NCI-H526 (cell line): ENCODE measurements at regions not wholly inside any gene's neighbourhood (a gene's known extent, or its start where the extent isn't known, plus 50 kb on each side); places are given as distances from the start of the nearest gene placed in this dataset.
"Not testable (repeated sequence)": the region's sequence is repeated elsewhere in the genome, so short reads cannot be mapped to it uniquely, and the experiment has no call there.

Experiments
- DNase-seq, 2 experiments: peaks; one replicate each; lab custom pipeline; 2025; lab: John Stamatoyannopoulos, UW

DNA sequence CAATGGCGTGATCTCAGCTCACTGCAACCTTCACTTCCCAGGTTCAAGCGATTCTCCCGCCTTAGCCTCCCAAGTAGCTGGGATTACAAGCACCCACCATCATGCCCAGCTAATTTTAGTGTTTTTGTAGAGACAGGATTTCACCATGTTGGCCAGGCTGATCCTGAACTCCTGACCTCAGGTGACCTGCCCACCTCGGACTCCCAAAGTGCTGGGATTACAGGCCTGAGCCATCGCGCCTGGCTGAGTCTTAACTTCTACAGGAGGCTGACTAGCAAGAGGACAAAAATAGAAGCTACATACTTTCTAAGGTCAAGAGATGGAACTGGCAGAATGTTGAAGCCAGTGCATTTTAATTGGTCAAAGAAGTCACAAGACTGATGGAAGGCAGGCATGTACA, 2296.2 kb upstream of the RAG2 start:
- DNase-seq: not testable (repeated sequence)

DNA sequence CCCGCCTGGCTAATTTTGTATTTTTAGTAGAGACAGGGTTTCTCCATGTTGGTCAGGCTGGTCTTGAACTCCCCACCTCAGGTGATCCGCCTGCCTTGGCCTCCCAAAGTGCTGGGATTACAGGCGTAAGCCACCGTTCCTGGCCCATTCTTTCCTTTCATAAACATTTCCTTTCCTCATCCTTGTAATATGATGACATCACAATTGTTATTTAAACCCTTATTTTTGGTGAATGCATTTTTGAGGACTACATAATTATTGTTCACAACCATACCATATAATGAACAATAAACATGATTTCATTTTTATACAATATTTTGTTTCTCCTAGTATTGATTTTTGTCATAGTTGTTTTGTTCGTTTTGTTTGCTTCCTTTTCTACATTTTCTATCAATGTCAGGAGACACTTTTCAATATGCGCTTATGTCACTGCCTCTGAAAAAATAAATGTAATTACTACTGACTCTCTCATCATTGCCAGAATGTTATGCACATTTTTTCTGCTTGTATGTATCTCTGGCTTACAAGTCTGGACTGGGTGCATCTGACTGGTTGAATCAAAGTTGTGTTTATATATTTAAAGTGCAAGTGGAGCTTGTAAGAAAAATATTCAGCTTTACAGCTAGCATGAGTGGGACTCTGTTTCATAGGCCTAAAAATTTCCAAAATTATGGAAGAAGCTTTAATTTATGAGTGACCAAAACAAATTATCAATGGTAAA, 2286.3 kb upstream of the RAG2 start:
- DNase-seq: no peak

DNA sequence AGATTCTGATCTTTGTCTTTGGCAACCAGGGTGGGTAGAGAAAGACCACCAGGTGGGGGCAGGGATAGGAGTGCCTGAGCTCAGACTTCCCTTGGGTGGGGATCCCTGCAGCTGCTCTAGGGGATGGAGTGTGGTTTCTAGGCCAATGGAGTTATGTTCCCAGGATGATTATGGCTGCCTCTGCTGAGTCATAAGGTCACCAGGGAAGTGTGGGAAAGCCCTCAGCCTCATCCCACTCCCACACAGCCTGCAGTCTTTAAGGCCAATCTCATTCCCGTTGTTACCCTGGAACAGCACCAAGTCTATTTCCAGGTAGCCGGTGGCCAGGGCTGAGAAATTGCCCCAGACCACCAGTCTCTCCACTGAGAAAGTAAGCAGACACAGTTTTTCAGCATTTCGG, 2269.3 kb upstream of the RAG2 start:
- DNase-seq: no peak

DNA sequence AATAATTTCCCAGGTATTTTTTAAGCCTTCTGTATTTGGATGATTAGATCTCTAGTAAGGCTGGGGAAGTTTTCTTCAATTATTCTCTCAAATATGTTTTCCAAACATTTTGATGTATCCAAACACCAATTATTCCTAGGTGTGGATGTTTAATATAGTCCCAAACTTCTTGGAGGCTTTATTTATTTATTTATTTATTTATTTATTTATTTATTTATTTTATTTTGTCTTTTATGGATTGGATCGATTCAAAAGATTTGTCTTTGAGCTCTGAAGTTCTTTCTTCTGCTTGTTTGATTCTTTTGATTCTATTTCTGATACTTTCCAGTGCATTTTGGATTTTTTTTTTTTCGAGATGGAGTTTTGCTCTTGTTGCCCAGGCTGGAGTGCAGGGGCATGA, 2267.9 kb upstream of the RAG2 start:
- no peak for DNase-seq

DNA sequence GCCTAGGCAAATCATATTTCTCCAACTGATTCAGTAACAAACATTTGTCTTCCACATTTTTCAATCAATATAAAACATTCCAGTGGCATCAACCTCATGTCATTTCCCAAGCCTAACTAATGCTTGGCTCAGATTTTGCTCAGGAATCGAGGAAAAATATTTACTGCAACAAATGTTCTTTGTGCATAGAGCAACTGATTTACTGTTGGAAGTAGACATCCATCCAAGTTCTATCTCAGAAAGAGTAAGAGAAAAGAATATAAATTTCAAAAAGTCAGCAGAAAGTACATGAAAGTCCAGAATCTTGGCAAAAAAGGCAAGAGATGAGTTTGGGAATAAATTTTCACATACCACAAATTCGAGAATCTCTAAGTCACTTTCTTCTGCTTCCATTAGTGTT, 2245.0 kb upstream of the RAG2 start:
- DNase-seq: no peak

DNA sequence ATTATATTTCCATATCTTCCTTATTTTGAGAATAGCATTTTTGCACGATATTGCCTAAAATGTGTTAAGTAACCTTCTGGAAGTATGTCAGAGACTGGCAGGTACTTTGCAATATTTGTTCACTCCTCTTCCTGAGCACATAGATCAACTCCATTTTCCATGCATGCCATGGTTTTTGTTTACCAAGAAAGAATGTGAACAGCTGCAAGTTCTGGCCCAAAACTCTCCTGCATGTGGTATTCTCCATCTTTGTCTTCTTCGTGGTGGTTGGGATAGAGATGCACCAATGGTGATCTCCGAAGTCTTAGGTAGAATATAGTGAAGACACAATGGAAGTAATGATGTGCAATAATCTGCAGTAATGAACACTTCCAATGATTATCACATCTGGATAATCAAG, 2241.0 kb upstream of the RAG2 start:
- DNase-seq: no peak

DNA sequence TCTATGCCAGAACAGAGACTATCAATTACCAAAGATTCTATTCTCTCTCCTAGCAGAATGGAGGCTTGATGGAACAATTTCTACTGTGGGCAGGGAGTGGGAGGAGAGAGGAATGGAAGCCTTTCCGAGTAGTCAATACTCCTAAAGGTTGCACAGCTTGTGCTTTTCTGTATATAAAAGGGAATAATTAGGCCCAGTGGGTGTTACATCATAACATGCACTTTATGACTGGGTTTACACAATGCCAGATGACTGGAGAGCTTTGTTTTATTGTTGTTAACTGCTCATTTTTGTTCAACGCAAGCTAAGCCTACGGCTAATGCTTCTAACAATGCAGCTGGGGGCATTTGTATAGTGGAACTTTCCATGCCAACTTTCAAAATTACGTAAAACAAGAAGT, 2237.9 kb upstream of the RAG2 start:
- DNase-seq: no peak

DNA sequence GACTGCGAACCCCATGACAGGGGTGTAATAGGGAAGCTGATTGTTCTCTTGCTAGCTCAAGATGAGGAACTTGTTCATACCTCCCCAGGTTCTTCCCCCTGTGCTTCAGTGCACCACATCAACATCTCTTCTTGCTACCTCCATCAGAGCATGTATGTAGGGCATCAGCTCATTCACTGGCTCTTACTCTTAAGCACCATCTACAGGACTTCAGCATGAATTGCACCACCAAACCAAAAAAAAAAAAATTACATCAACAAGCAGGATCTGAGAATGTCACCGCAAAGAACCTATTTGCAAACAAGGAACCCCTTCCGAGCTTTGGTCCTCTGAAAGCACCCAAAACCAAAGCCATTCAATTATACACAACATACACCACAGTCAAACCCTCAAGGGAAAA, 2226.5 kb upstream of the RAG2 start:
- DNase-seq: peak in 1 of 2 experiments; percentile 31

DNA sequence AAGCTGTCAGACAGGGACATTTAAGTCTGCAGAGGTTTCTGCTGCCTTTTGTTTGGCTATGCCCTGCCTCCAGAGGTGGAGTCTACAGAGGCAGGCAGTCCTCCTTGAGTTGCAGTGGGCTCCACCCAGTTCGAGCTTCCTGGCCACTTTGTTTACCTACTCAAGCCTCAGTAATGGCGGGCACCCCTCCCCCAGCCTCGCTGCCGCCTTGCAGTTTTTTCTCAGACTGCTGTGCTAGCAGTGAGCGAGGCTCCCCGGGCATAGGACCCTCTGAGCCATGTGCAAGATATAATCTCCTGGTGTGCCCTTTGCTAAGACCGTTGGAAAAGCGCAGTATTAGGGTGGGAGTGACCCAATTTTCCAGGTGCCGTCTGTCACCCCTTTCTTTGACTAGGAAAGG, 2223.8 kb upstream of the RAG2 start:
- not testable (repeated sequence) for DNase-seq

DNA sequence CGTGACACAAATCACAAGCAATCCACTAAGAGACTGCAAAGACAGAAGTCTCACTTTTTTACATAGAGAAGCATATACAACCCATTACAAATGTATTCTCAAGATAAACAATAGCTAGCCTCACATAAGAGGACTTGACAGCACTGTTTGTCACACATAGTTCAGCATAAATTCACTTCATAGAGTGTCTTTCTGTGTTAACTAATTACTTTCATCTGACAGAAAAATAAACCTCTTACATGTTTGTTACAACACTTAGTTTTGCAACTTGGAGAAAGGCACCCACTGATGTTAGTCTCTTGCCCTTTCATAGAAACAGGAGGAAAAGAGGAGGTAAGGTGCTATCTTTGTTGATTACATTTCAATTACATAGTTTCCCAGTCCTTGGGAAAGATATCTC, 2221.9 kb upstream of the RAG2 start:
- DNase-seq: no peak

DNA sequence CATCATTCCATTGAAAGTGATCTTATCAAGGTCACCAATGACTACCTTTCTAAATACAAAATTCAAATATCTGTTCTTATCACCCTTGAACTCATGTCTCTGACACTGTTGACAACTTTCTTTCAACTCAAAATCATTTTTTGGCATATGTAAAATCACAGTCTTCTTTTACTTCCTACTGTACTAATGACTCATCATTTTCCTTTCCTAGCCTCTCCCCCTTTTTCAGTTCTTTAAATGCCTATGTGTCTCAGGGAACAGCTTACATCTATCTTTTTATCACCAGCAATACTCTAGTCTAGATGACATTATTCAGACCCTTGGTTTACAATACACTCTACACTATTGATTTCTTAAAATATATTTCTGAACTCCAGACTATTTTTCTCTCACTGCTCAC, 2220.7 kb upstream of the RAG2 start:
- no peak for DNase-seq

DNA sequence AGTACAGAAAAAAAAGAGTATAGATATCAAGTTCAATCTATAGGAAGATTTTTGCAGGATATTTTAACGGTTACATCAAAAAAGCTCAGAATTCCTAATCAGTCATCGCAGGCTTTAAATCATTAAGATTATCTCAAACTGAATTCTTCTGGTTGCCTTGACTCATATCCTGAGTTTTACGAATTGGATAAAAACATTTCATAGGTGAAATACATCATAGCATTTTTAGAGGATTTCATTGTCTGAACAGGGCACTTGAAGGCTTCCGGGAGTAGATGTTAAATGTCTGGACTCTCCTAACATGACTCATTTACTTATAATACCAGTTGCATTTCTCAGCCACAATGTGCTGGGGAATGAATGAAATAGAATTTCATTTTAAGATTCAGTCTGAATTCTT, 2216.6 kb upstream of the RAG2 start:
- no peak for DNase-seq

DNA sequence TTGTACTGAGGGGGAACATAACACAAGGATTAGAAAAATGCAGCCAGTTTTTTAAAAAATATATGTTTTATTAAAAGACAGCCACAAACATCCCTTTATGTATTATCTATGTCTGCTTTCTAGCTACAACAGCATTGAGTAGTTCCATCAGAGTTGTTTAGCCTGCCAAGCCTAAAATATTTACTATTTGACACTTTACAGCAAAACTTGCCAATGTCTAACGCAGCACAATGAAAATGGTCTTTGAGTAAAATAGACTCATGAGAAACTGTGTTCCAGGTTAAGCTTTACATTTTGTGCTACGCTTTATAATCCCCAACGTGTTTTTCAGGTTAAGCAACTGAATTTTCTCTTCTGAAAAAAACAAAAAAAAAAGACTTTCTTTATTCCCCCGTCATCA, 2211.5 kb upstream of the RAG2 start:
- no peak for DNase-seq

DNA sequence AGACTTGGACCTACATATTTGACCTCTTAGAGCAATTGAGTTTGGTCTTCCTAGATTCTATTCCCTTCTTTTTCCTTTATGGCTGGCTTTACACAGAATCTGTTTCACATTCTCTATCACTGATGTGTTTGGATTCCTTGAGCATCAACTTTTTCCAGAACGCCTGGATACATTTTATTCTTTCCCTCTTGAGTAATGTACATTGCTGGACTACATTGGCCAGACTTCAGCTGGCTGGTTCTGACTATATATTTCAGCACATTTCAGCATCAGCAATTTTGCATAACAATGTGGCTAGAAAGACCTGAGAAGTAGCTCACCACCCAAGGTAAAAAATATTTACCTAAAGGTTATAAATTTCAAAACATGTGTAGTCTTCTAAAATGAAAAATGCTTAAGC, 2198.2 kb upstream of the RAG2 start:
- DNase-seq: no peak

DNA sequence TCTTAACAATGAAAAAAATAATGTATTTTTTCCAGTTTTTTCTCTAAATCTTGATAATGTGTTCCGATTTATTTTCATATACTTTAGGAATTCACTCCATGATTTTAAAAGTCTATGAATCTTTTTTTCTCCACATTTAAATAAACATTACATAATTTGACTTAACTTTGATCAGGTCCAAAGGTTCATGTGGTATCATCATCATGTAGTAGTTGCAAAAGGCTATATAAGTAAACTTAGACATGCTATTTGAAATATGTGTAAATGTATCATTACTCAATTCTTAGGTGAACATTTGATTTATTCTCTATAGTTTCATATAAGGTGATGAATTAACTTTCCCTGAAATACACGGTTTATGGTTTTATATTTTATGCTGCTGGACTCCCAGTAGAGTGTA, 2197.0 kb upstream of the RAG2 start:
- no peak for DNase-seq

DNA sequence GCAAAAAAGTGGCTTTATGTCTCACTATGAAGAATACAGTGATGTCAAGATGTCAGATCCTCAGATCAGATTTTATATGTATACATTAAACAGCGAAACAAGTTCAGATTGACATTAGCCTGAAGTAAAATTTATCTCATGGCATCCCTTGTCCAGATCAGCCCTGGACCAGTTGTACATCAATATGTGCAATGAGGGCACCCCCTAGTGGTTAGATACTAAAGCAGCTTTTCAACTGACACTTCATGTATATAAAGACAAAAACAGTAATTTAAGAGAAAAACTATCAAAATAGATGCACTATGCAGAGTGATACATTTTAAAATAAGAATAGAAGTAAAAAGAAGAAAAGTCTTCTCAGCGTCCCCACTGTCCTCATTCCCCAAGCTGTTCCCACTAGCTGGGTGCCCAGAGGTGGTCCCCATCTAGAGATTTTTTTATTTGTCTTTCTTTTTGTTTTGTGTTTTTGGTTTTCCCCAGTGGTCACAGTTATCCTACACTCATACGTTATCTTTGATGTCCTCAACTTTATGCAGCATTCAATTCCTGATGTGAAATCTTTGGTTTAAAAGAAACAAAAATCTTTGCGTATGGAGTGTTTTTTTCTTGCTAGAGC, 2193.4 kb upstream of the RAG2 start:
- peak; percentile 8 to 83 for DNase-seq

DNA sequence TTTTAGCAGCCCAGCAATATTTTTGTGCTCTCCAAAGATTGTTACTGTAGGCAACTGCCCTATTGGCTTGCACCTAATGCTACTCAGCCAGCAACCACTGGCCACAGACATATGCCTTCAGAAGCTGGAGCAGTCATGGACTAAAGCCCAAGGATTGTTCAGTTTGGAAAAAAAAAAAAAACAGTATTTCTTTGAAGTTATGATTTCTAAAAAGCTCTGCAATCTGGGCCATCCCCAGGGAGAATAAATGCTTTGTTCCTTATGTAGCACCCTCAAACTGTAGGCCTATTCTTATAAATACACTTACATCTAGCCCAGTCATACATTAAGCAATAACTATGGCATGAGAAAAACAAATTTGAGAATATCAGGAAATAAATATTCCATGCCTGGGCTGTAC, 2190.5 kb upstream of the RAG2 start:
- DNase-seq: no peak

DNA sequence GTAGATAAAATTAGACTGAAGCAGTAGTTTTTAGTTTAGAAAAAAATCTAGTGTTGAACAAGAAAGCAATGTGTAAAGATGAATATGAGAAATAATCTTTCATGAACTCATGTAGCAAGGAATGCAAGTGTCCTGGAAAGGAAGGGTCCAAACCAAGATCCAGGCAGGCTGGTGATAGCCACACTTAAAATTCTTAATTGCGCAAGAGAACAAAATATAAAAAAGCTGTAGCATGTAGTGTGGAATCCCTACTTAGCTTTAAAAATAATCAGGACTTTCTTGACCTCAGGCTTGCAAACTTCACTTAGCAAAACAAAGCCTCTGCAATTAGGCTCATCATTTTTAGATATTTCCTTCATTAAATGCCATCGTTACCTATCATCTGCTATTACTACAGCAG, 2186.1 kb upstream of the RAG2 start:
- no peak for DNase-seq

DNA sequence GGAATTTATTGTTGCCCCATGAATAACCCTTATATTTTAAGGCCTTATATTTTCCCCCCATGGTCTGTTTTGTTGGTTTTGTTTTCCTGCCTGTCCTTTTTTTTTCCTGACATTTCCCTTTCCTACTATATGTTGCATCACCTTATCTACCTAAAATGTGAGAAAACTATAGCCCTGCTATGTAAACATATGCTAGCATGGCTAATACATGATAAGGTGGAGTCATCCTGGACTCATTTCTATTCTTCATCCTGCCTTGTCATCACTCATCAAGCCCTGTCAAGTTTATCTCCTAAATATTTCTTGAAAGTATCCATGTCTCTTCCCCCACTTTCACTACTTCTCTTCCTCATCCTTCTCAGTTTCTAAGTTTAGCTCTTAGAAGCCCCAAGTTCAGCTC, 2168.8 kb upstream of the RAG2 start:
- DNase-seq: no peak

DNA sequence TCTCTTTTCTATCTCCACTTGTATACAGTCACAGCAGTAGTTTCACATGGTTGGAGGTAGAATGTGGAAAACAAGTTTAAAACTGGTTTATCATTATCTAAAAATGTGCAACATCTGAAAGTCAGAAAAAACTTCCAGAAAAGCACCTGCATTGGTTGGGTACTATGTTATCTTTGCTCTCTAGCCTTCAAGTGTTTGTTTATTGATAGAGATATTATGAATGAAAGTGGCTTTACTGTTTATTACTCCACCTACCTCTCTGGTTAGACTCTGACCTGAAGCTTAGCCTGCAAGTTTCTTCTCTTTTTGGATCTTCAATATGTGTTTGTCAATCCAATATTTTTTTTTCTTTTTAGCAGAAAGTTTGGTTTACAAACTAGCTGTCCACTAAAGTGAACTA, 2161.4 kb upstream of the RAG2 start:
- DNase-seq: no peak

DNA sequence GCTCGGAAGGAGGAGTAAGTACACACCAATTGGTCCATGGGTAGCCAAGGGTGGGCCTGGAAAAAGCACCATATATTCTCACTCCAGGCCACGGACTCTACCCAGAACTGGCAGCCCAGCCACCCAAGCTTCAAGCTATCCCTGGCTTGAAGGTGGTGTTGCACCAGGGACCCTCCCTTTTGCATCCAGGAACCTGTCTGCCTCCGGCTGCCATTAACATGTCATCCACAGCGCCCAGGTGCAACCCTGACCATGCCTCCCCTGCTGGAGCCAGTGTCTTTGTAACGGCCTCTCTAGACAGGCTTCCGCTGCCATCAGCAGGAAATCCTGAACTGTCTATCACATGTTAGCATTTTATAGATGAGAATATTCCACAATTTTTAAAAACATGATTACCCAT, 2158.5 kb upstream of the RAG2 start:
- no peak for DNase-seq

DNA sequence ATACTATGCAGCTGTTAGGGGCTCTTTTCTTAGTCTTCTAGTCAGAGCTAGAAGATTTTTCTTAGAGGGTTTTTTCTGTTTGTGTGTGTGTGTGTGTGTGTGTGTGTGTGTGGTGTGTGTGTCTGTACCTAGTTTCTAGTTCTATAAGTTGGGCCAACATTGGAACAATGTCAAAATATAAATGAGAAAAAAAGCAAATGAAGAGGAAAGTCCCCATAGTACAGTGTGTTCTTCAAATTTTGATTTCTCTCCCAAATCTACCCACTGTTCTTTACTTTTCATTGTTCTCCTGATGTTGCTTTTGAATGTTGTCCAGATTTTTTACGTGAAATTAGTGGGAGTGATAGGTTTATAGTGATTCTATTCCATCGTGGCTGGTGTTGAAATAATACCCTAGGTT, 2153.4 kb upstream of the RAG2 start:
- DNase-seq: no peak

DNA sequence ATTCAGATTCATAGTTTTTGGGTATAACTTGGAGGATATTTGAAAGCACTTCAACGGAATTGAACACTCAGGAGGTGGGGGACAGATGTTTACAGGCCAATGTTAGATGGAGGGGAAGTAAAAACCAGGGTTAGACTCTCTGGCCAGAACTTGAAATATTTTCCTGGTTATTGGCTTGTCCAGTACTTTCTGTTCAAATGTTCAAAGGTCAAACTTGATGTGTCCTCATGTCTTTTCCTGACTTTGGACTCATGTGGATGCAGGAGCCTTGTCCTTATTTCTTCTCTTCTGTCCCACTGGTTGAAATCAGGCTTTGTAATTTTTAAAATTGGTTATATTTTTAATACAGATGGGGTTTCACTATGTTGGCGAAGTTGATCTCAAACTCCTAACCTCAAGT, 2148.5 kb upstream of the RAG2 start:
- DNase-seq: not testable (repeated sequence)

DNA sequence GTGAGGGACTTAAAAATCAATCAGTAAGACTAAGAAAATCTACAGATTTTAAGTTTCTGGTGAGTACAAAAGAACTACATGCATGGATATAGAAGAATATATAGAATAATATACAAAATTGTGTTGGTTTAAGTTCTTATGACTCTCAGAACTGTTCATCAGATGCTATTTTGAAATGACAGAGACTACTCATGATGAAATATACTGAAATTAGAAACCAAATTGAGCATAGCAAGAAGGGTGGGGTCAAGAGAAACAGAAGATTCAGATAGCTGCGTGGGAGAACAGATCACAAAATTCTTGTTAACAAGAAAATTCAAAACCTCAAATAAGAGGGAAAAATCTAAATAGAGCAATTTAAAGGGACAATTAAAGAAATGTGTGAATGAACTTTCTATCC, 2125.3 kb upstream of the RAG2 start:
- no peak for DNase-seq
